H1 (cell line): ENCODE measurements at regions not wholly inside any gene's neighbourhood (a gene's known extent, or its start where the extent isn't known, plus 50 kb on each side); places are given as distances from the start of the nearest gene placed in this dataset.

Experiments
- CTCF ChIA-PET: fragments of 300-600 bp; sonication (Branson Sonifier 250); formaldehyde crosslinking; loops from one replicate; lab custom pipeline; 2021; ENCODE audit not compliant: partially characterized antibody; lab: Charles Lee
- POLR2A ChIA-PET: fragments of 300-600 bp; sonication (Branson Sonifier 250); formaldehyde crosslinking; loops from one replicate; lab custom pipeline; 2021; ENCODE audit warnings: inconsistent platforms; ENCODE audit not compliant: partially characterized antibody; lab: Charles Lee
- DNase-seq, 2 experiments: peaks; one replicate each; pipeline versions ENCODE4 v3.0.0 to v3.0.0-alpha.2; 2010 to 2022; ENCODE audit warnings: low spot score in 2 of 2, low read depth in 1 of 2, mixed read lengths in 1 of 2
- FAIRE-seq: peaks from 2 replicates; lab custom pipeline; 2011; peaks lifted over from hg19 to GRCh38; lab: Jason Lieb, UNC
- H2AFZ ChIP-seq: 2 replicates; pipeline ENCODE4 v1.8.1; 2012; ENCODE audit warnings: low read length, inconsistent platforms
- H2AK5ac ChIP-seq: 2 replicates; pipeline ENCODE4 v1.6.1; 2013; ENCODE audit warnings: low read depth, low read length
- H2BK120ac ChIP-seq: replicated peaks from 2 replicates; pipeline ENCODE3; 2013; ENCODE audit warnings: low read depth, low read length, inconsistent platforms
- H2BK12ac ChIP-seq: 2 replicates; pipeline ENCODE4 v1.6.1; 2013; ENCODE audit warnings: low read depth, low read length
- H2BK15ac ChIP-seq: 2 replicates; pipeline ENCODE4 v1.6.1; 2013; ENCODE audit warnings: low read length
- H2BK20ac ChIP-seq: 2 replicates; pipeline ENCODE4 v1.6.1; 2013; ENCODE audit warnings: low read length
- H2BK5ac ChIP-seq: 2 replicates; pipeline ENCODE4 v1.6.1; 2013; ENCODE audit warnings: low read depth, low read length
- H3K14ac ChIP-seq: 2 replicates; pipeline ENCODE4 v1.6.1; 2013; ENCODE audit warnings: inconsistent platforms; ENCODE audit not compliant: insufficient read length
- H3K18ac ChIP-seq: 2 replicates; pipeline ENCODE4 v1.6.1; 2013; ENCODE audit warnings: low read length; ENCODE audit errors: extremely low read depth
- H3K23ac ChIP-seq: 2 replicates; pipeline ENCODE4 v1.6.1; 2013; ENCODE audit warnings: inconsistent platforms; ENCODE audit not compliant: insufficient read length
- H3K23me2 ChIP-seq: 2 replicates; pipeline ENCODE4 v1.6.1; 2013; ENCODE audit warnings: low read depth, low read length
- H3K27ac ChIP-seq: 2 replicates; pipeline ENCODE4 v1.6.1; 2011; ENCODE audit warnings: low read depth, low read length, inconsistent platforms
- H3K27me3 ChIP-seq, 4 experiments: replicated peaks in 1 of 4; 1 replicate in 1 of 4; 2 replicates in 3 of 4; pipeline versions ENCODE4 v1.6.1 to v1.8.1; 2011 to 2013; ENCODE audit warnings: low read length in 3 of 4, mild to moderate bottlenecking in 3 of 4, inconsistent platforms in 2 of 4, mixed read lengths in 2 of 4, moderate library complexity in 1 of 4; ENCODE audit not compliant: control insufficient read depth in 3 of 4, insufficient read depth in 3 of 4; ENCODE audit errors: extremely low read depth in 1 of 4
- H3K36me3 ChIP-seq, 4 experiments: 2 replicates each; pipeline versions ENCODE4 v1.6.1 to v1.8.1; 2011 to 2013; ENCODE audit warnings: mild to moderate bottlenecking in 4 of 4, low read length in 3 of 4, moderate library complexity in 2 of 4, control low read depth in 1 of 4, inconsistent platforms in 1 of 4; ENCODE audit not compliant: insufficient read depth in 4 of 4, control insufficient read depth in 2 of 4
- H3K4ac ChIP-seq: replicated peaks from 2 replicates; pipeline ENCODE3; 2013; ENCODE audit warnings: low read length, low read depth, mixed read lengths, inconsistent platforms; ENCODE audit not compliant: insufficient read length
- H3K4me1 ChIP-seq, 4 experiments: replicated peaks in 1 of 4; 1 replicate in 1 of 4; 2 replicates in 3 of 4; pipeline versions ENCODE4 v1.6.1 to v1.8.1; 2011 to 2013; ENCODE audit warnings: low read length in 3 of 4, inconsistent platforms in 2 of 4, mixed read lengths in 1 of 4; ENCODE audit not compliant: insufficient read depth in 4 of 4, control insufficient read depth in 3 of 4
- H3K4me2 ChIP-seq, 2 experiments: 2 replicates each; pipeline versions ENCODE4 v1.6.1 to v1.8.1; 2011 to 2013; ENCODE audit warnings: low read depth in 2 of 2, low read length in 2 of 2, control low read depth in 1 of 2, inconsistent platforms in 1 of 2, mild to moderate bottlenecking in 1 of 2; ENCODE audit not compliant: insufficient read depth in 1 of 2
- H3K4me3 ChIP-seq, 4 experiments: fragments of 200-600, 300-600 bp in 1 of 4; sonication (generic), shearing (Covaris generic), sonication (Bioruptor Twin) in 1 of 4; 2 replicates each; pipeline versions ENCODE4 v1.5.1 to v1.8.1; 2011 to 2016; ENCODE audit warnings: low read length in 4 of 4, low read depth in 3 of 4, control low read depth in 2 of 4, inconsistent platforms in 2 of 4, mild to moderate bottlenecking in 2 of 4, mixed read lengths in 1 of 4, moderate library complexity in 1 of 4; ENCODE audit not compliant: insufficient read depth in 2 of 4; ENCODE audit errors: extremely low read depth in 1 of 4
- H3K56ac ChIP-seq: replicated peaks from 2 replicates; pipeline ENCODE3; 2013; ENCODE audit warnings: low read depth, mild to moderate bottlenecking, mixed read lengths, low read length, inconsistent platforms; ENCODE audit not compliant: insufficient read length
- H3K79me1 ChIP-seq: 2 replicates; pipeline ENCODE4 v1.6.1; 2013; ENCODE audit warnings: low read depth, low read length, control low read depth
- H3K79me2 ChIP-seq, 2 experiments: 2 replicates each; pipeline versions ENCODE4 v1.6.1 to v1.8.1; 2012 to 2013; ENCODE audit warnings: low read length in 2 of 2, mild to moderate bottlenecking in 2 of 2, inconsistent platforms in 1 of 2; ENCODE audit not compliant: insufficient read depth in 2 of 2, control insufficient read depth in 1 of 2
- H3K9ac ChIP-seq, 4 experiments: replicated peaks in 1 of 4; 1 replicate in 1 of 4; 2 replicates in 3 of 4; pipeline versions ENCODE4 v1.6.1 to v1.8.1; 2011 to 2013; ENCODE audit warnings: low read depth in 3 of 4, low read length in 3 of 4, control low read depth in 2 of 4, mild to moderate bottlenecking in 2 of 4, moderate library complexity in 2 of 4, inconsistent platforms in 1 of 4; ENCODE audit errors: extremely low read depth in 1 of 4
- H3K9me3 ChIP-seq, 2 experiments: 2 replicates each; pipeline versions ENCODE4 v1.6.1 to v1.8.1; 2012 to 2013; ENCODE audit warnings: mild to moderate bottlenecking in 2 of 2, moderate library complexity in 2 of 2, control low read depth in 1 of 2, inconsistent platforms in 1 of 2, low read depth in 1 of 2, low read length in 1 of 2, mixed read lengths in 1 of 2; ENCODE audit not compliant: insufficient read depth in 2 of 2
- H4K20me1 ChIP-seq, 2 experiments: replicated peaks in 1 of 2; 2 replicates each; pipeline versions ENCODE3 to v1.8.1; 2011 to 2013; ENCODE audit warnings: inconsistent platforms in 2 of 2, low read length in 2 of 2, mild to moderate bottlenecking in 1 of 2; ENCODE audit not compliant: insufficient read depth in 2 of 2, control insufficient read depth in 1 of 2
- H4K5ac ChIP-seq: 2 replicates; pipeline ENCODE4 v1.6.1; 2013; ENCODE audit warnings: low read length, low read depth, mixed read lengths, inconsistent platforms; ENCODE audit not compliant: insufficient read length
- H4K8ac ChIP-seq: 2 replicates; pipeline ENCODE4 v1.8.0; 2013; ENCODE audit warnings: mild to moderate bottlenecking, moderate library complexity, low read length, inconsistent platforms; ENCODE audit not compliant: insufficient read depth; ENCODE audit errors: extremely low read depth
- H4K91ac ChIP-seq: replicated peaks from 2 replicates; pipeline ENCODE3; 2013; ENCODE audit warnings: low read length, mixed read lengths, inconsistent platforms; ENCODE audit not compliant: insufficient read length
- ASH2L ChIP-seq: fragments of 200-600, 300-600 bp; sonication (generic); IDR thresholded peaks from one replicate; pipeline ENCODE4 v1.7.1; 2017; ENCODE audit warnings: low read length
- BACH1 ChIP-seq: IDR thresholded peaks from 2 replicates; pipeline ENCODE4 v1.6.1; 2012; ENCODE audit warnings: low read length, improper control_type of control experiment
- BCL11A ChIP-seq, 2 experiments: IDR thresholded peaks; one replicate each; pipeline ENCODE4 v1.6.1; 2011; ENCODE audit warnings: low read depth in 2 of 2, low read length in 2 of 2, mild to moderate bottlenecking in 2 of 2
- CHD1 ChIP-seq: IDR thresholded peaks from 2 replicates; pipeline ENCODE4 v1.6.1; 2012; ENCODE audit warnings: low read depth, low read length, improper control_type of control experiment
- GABPA ChIP-seq: IDR thresholded peaks from 2 replicates; pipeline ENCODE4 v1.6.1; 2011; ENCODE audit warnings: mild to moderate bottlenecking, low read length, moderate library complexity, borderline replicate concordance; ENCODE audit not compliant: insufficient read depth
- POLR2A ChIP-seq, 2 experiments: IDR thresholded peaks; 1 replicate in 1 of 2; 2 replicates in 1 of 2; pipeline ENCODE4 v1.6.1; 2011; ENCODE audit warnings: low read depth in 2 of 2, low read length in 2 of 2, mild to moderate bottlenecking in 2 of 2; ENCODE audit errors: control extremely low read depth in 1 of 2
- RBBP5 ChIP-seq: IDR thresholded peaks from 2 replicates; pipeline ENCODE4 v1.7.1; 2012; ENCODE audit warnings: low read depth, mild to moderate bottlenecking, inconsistent platforms, low read length, moderate library complexity, borderline replicate concordance
- RFX5 ChIP-seq: IDR thresholded peaks from 2 replicates; pipeline ENCODE4 v1.6.1; 2011; ENCODE audit warnings: low read depth, low read length, improper control_type of control experiment, borderline replicate concordance
- RXRA ChIP-seq: IDR thresholded peaks from 2 replicates; pipeline ENCODE4 v1.6.1; 2011; ENCODE audit warnings: low read depth, mild to moderate bottlenecking, low read length, moderate library complexity; ENCODE audit not compliant: insufficient read depth
- SIN3A ChIP-seq, 2 experiments: IDR thresholded peaks in 1 of 2; conservative IDR thresholded peaks in 1 of 2; 2 replicates each; pipeline ENCODE4 v1.6.1; 2011 to 2012; ENCODE audit warnings: low read length in 2 of 2, improper control_type of control experiment in 1 of 2, low read depth in 1 of 2, mild to moderate bottlenecking in 1 of 2
- SP1 ChIP-seq: IDR thresholded peaks from 2 replicates; pipeline ENCODE4 v1.6.1; 2011; ENCODE audit warnings: low read depth, low read length
- SP2 ChIP-seq: IDR thresholded peaks from 2 replicates; pipeline ENCODE4 v1.6.1; 2012; ENCODE audit warnings: mild to moderate bottlenecking, low read length, inconsistent platforms
- TEAD4 ChIP-seq: IDR thresholded peaks from 2 replicates; pipeline ENCODE4 v1.6.1; 2012; ENCODE audit warnings: low read depth, low read length, inconsistent platforms, mixed read lengths
- WGBS, 2 experiments: shearing (Covaris generic) in 1 of 2; methylation state at CpG; one replicate each; pipeline versions ENCODE4 v1.1.6 to v1.1.7; 2013 to 2015; ENCODE audit warnings: low lambda C conversion rate in 2 of 2, mixed read lengths in 2 of 2, inconsistent platforms in 1 of 2, low coverage in 1 of 2, missing lambda C conversion rate in 1 of 2; ENCODE audit not compliant: insufficient replicate concordance in 2 of 2, insufficient coverage in 1 of 2, insufficient read length in 1 of 2; ENCODE audit errors: extremely low coverage in 1 of 2, missing lambda C conversion rate in 1 of 2; 5-methylcytosine and 5-hydroxymethylcytosine counted together
- TF ChIP-seq, protein P1 (sequence below): IDR thresholded peaks from 2 replicates; pipeline ENCODE4 v1.6.1; 2012; ENCODE audit warnings: inconsistent platforms

- 90% methylated on average over 3 of the region's 3 CpGs; no CpG with 5 or more reads in 1 of the 2 experiments for WGBS, 2 experiments
- H2AFZ ChIP-seq = no peak overlapping the region
- no peak overlapping the region for H3K4me2 ChIP-seq
- no peak overlapping the region for H3K4me3 ChIP-seq
- H4K5ac ChIP-seq = no peak overlapping the region
- no peaks in the 10 kb centered on the region for H4K20me1 ChIP-seq
- no peak overlapping the region for H3K18ac ChIP-seq
- no peak overlapping the region for H2AK5ac ChIP-seq
- no peak overlapping the region for H2BK12ac ChIP-seq
- no peaks in the 10 kb centered on the region for H3K79me1 ChIP-seq
- H3K14ac ChIP-seq = no peak overlapping the region
- ChIA-PET POLR2A (no interaction called here), CTCF (no interaction called here)
- peak overlapping the region; percentile 59; the same call in 1 of the 2 replicates for H4K8ac ChIP-seq
- peaks cover 0 to 5% (median 2%) of the 10 kb centered on the region in 4 experiments; a peak in 2 of 7 replicates for H3K4me1 ChIP-seq
- no peak overlapping the region for H2BK15ac ChIP-seq
- no peak overlapping the region; the same call in 1 of the 2 replicates for H2BK20ac ChIP-seq
- H3K4ac ChIP-seq = no peak overlapping the region
- H3K36me3 ChIP-seq = no peaks in the 10 kb centered on the region
- no peak overlapping the region for H2BK120ac ChIP-seq
- no peak overlapping the region for H3K27ac ChIP-seq
- no peak for FAIRE-seq
- no peak overlapping the region for H4K91ac ChIP-seq
- no peak for DNase-seq
- H3K9me3 ChIP-seq = peaks cover 0 to 2% of the 10 kb centered on the region in 2 experiments; a peak in 1 of 4 replicates
- no peaks in the 10 kb centered on the region for H3K23me2 ChIP-seq
- H2BK5ac ChIP-seq = no peak overlapping the region
- no peak overlapping the region for H3K56ac ChIP-seq
- H3K23ac ChIP-seq = no peak overlapping the region
- H3K9ac ChIP-seq = no peak overlapping the region
- H3K79me2 ChIP-seq = no peaks in the 10 kb centered on the region
- no peaks in the 10 kb centered on the region for H3K27me3 ChIP-seq
- no peak for TF ChIP-seq RFX5
- no peak for TF ChIP-seq SIN3A (conservative IDR thresholded peaks at IDR 0.05 in 1 of 2, IDR thresholded peaks at IDR 0.05 in 1 of 2; ENCODE audit: low read depth in 1 of 2, low read length in 2 of 2)
- no peak for TF ChIP-seq POLR2A (IDR thresholded peaks at IDR 0.05; ENCODE audit: control extremely low read depth in 1 of 2, low read depth in 2 of 2, low read length in 2 of 2)
- no peak for TF ChIP-seq SP1
- TF ChIP-seq RBBP5 = no peak
- no peak for TF ChIP-seq ASH2L
- TF ChIP-seq TEAD4 = no peak
- no peak for TF ChIP-seq GABPA
- no peak for TF ChIP-seq SP2
- TF ChIP-seq, protein P1, sequence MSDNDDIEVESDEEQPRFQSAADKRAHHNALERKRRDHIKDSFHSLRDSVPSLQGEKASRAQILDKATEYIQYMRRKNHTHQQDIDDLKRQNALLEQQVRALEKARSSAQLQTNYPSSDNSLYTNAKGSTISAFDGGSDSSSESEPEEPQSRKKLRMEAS = no peak
- TF ChIP-seq BACH1 = no peak
- no peak for TF ChIP-seq RXRA
- TF ChIP-seq BCL11A (IDR thresholded peaks at IDR 0.05; ENCODE audit: low read depth in 2 of 2, low read length in 2 of 2) = no peak
- no peak for TF ChIP-seq CHD1
Observed at GRCh38 chr6:169132352-169132940, 121.2 kb downstream of the THBS2 start.
